GM12878 (cell line): ENCODE measurements at regions not wholly inside any gene's neighbourhood (a gene's known extent, or its start where the extent isn't known, plus 50 kb on each side); places are given as distances from the start of the nearest gene placed in this dataset.

ENCODE experiments used
- ATAC-seq: fragments of 200-7000 bp; cut with Tn5 transposase; 3 replicates; pipeline ENCODE4 v1.9.1; 2020; ENCODE audit warnings: mild to moderate bottlenecking, moderate library complexity
- BruUV-seq: library from RNA; stranded (reverse); fragments of 400-500 nt; replicated peaks from 2 replicates; lab custom pipeline; 2021; lab: Mats Ljungman, UMichigan
- CTCF ChIA-PET: fragments of 300-600 bp; sonication (Branson Sonifier 250); formaldehyde crosslinking; extraction: SDS; loops from one replicate; lab custom pipeline; 2021; ENCODE audit warnings: inconsistent platforms; lab: Yijun Ruan, JAX
- POLR2A ChIA-PET: fragments of 350-600 bp; formaldehyde crosslinking; extraction: SDS; loops from one replicate; lab custom pipeline; 2021; ENCODE audit warnings: inconsistent platforms; lab: Charles Lee
- RAD21 ChIA-PET: fragments of 300-600 bp; sonication (Branson Sonifier 250); formaldehyde crosslinking; loops from one replicate; lab custom pipeline; 2023; ENCODE audit warnings: antibody characterized with exemption; ENCODE audit not compliant: unreplicated experiment; lab: Charles Lee
- SMC1A ChIA-PET: fragments of 300-600 bp; sonication (Branson Sonifier 250); formaldehyde crosslinking; loops from one replicate; lab custom pipeline; 2023; ENCODE audit not compliant: unreplicated experiment, uncharacterized antibody; lab: Charles Lee
- DNase-seq: peaks from one replicate; pipeline ENCODE4 v3.0.0-alpha.2; 2011; ENCODE audit warnings: low read depth, low spot score
- FAIRE-seq: peaks from 3 replicates; lab custom pipeline; 2011; peaks lifted over from hg19 to GRCh38; lab: Jason Lieb, UNC
- H2AFZ ChIP-seq: 2 replicates; pipeline ENCODE4 v1.6.0; 2011; ENCODE audit warnings: low read depth, low read length, control low read depth; ENCODE audit not compliant: control insufficient read depth
- H3K27ac ChIP-seq: 2 replicates; pipeline ENCODE4 v1.5.1; 2011; ENCODE audit warnings: control low read depth; ENCODE audit not compliant: control insufficient read depth, insufficient read depth
- H3K27me3 ChIP-seq, 2 experiments: replicated peaks in 1 of 2; 2 replicates each; pipeline versions ENCODE4 v1.6.0 to v1.6.1; 2011; ENCODE audit warnings: low read length in 1 of 2; ENCODE audit not compliant: control insufficient read depth in 2 of 2, insufficient read depth in 2 of 2
- H3K36me3 ChIP-seq, 2 experiments: 2 replicates each; pipeline ENCODE4 v1.5.1; 2011; ENCODE audit warnings: low read length in 1 of 2; ENCODE audit not compliant: control insufficient read depth in 2 of 2, insufficient read depth in 2 of 2
- H3K4me1 ChIP-seq: 2 replicates; pipeline ENCODE4 v1.6.1; 2011; ENCODE audit warnings: mild to moderate bottlenecking, low read length, moderate library complexity, mixed read lengths; ENCODE audit not compliant: control insufficient read depth, insufficient read depth
- H3K4me2 ChIP-seq: 2 replicates; pipeline ENCODE4 v1.6.0; 2011; ENCODE audit warnings: control low read depth; ENCODE audit not compliant: control insufficient read depth, insufficient read depth
- H3K4me3 ChIP-seq: fragments of 200-600 bp; sonication (generic); 2 replicates; pipeline ENCODE4 v1.5.1; 2016
- H3K79me2 ChIP-seq: 2 replicates; pipeline ENCODE4 v1.6.0; 2011; ENCODE audit warnings: low read length; ENCODE audit not compliant: control insufficient read depth, insufficient read depth
- H3K9ac ChIP-seq: 2 replicates; pipeline ENCODE4 v1.8.0; 2011; ENCODE audit warnings: low read length, control low read depth, mixed read lengths; ENCODE audit not compliant: control insufficient read depth, insufficient read depth
- H3K9me3 ChIP-seq: replicated peaks from 3 replicates; pipeline ENCODE4 v1.5.1; 2011; ENCODE audit warnings: mild to moderate bottlenecking, low read length; ENCODE audit not compliant: control insufficient read depth, insufficient read depth
- H4K20me1 ChIP-seq: 2 replicates; pipeline ENCODE4 v1.6.0; 2011; ENCODE audit not compliant: control insufficient read depth, insufficient read depth
- FOXK2 ChIP-seq: fragments of 450-650 bp; IDR thresholded peaks from 2 replicates; pipeline ENCODE4 v1.6.1; 2017; ENCODE audit warnings: mild to moderate bottlenecking, moderate library complexity
- NR2C2 ChIP-seq: IDR thresholded peaks from 2 replicates; pipeline ENCODE4 v1.6.1; 2011; ENCODE audit warnings: borderline replicate concordance, low read depth; ENCODE audit not compliant: control insufficient read depth, insufficient read length
- RAD51 ChIP-seq: fragments of 450-650 bp; IDR thresholded peaks from 2 replicates; pipeline ENCODE4 v1.6.1; 2016; ENCODE audit warnings: moderate library complexity, mild to moderate bottlenecking, inconsistent platforms
- RELA ChIP-seq: fragments of 450-650 bp; IDR thresholded peaks from 2 replicates; pipeline ENCODE4 v1.8.0; 2014; ENCODE audit warnings: borderline replicate concordance; ENCODE audit not compliant: partially characterized antibody
- SRF ChIP-seq, 2 experiments: IDR thresholded peaks; 2 replicates each; pipeline ENCODE4 v1.6.1; 2011; ENCODE audit warnings: low read depth in 2 of 2, low read length in 2 of 2, mild to moderate bottlenecking in 1 of 2, moderate library complexity in 1 of 2
- ZNF217 ChIP-seq: fragments of 450-650 bp; IDR thresholded peaks from 2 replicates; pipeline ENCODE4 v1.6.1; 2017; ENCODE audit warnings: antibody characterized with exemption, mild to moderate bottlenecking
- WGBS: methylation state at CpG from one replicate; pipeline ENCODE4 v1.1.6; 2016; ENCODE audit warnings: low lambda C conversion rate; ENCODE audit not compliant: insufficient replicate concordance, insufficient coverage; ENCODE audit errors: missing lambda C conversion rate; 5-methylcytosine and 5-hydroxymethylcytosine counted together
- in situ Hi-C: fragments of 300-500 bp; cut with MboI; formaldehyde crosslinking; loops from 9 replicates; pipeline ENCODE4 v1.14.3; 2018; ENCODE audit warnings: mixed read lengths
- intact Hi-C: fragments of 100-400 bp; cut with micrococcal nuclease; formaldehyde crosslinking; loops from one replicate; pipeline ENCODE4 v1.14.2; 2022; ENCODE audit not compliant: unreplicated experiment
- TF ChIP-seq, protein P1 (sequence below): fragments of 150-350 bp; IDR thresholded peaks from 2 replicates; pipeline ENCODE4 v1.6.1; 2016; ENCODE audit warnings: low read depth, low read length
- TF ChIP-seq, protein P2 (sequence below): fragments of 450-650 bp; IDR thresholded peaks from 2 replicates; pipeline ENCODE4 v1.6.1; 2017; ENCODE audit warnings: mild to moderate bottlenecking
- TF ChIP-seq, protein P3 (sequence below): IDR thresholded peaks from 2 replicates; pipeline ENCODE4 v1.6.1; 2012; ENCODE audit warnings: mild to moderate bottlenecking, low read depth, low read length

DNA sequence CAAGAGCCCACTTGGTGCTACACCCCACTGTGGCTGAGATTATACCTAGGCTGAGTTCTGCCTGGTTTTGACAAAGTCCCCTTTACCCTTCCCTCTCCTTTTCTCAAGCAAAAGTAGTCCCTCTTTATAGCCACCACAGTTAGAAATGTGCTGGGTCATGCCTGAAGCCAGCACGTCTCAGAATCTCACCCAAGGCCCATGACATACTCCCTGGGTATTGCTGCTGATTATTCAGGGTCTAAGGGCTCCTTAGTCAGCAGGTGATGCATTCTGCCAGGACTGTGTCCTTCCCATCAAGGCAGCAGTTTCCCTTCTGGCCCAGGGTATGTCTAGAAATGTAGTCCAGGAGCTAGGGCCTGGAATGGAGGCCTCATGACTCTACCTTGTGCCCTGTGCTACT lies 67.3 kb upstream of the COX20 start:
- ChIA-PET SMC1A (no interaction called here), POLR2A (no interaction called here), RAD21 (no interaction called here), CTCF (no interaction called here)
- Histone ChIP-seq H3K9ac (no peak overlapping the region), H3K27me3 (peaks cover 0 to 1% of the 10 kb centered on the region in 2 experiments; a peak in 2 of 4 replicates), H2AFZ (no peak overlapping the region), H3K79me2 (no peaks in the 10 kb centered on the region), H3K4me2 (no peak overlapping the region), H3K4me3 (no peak overlapping the region), H3K27ac (no peak overlapping the region), H3K9me3 (no peaks in the 10 kb centered on the region; the same call in 2 of the 3 replicates), H3K36me3 (no peaks in the 10 kb centered on the region), H3K4me1 (no peaks in the 10 kb centered on the region), H4K20me1 (no peaks in the 10 kb centered on the region; the same call in 1 of the 2 replicates)
- TF ChIP-seq RAD51 = no peak
- ATAC-seq (no peak), FAIRE-seq (no peak), DNase-seq (no peak)
- intact Hi-C loops (no loop called here), in situ Hi-C loops (no loop called here)
- WGBS = 0% methylated on average over 1 of the region's 1 CpG
- no TSS peak for BruUV-seq

DNA sequence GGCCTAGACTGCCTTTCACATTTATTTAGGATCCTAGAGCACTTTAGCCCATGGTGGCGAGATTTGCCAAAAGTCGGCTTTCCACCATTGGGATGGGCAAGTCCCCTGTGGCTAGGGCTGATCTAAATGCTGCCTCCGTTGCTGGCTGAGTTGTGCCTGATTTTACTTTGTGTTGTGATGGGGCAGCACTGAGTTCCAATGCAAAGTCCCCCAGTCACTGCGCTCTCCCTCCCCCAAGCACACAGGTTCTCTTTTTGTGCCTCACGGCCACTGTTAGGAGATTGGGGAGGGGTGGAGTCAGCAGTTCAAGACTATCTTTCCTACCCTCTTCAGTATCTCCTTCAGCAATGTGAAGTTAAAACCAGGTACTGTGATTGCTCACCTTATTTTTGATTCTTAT lies 66.7 kb upstream of the COX20 start:
- no peak for FAIRE-seq
- TF ChIP-seq, protein P1, sequence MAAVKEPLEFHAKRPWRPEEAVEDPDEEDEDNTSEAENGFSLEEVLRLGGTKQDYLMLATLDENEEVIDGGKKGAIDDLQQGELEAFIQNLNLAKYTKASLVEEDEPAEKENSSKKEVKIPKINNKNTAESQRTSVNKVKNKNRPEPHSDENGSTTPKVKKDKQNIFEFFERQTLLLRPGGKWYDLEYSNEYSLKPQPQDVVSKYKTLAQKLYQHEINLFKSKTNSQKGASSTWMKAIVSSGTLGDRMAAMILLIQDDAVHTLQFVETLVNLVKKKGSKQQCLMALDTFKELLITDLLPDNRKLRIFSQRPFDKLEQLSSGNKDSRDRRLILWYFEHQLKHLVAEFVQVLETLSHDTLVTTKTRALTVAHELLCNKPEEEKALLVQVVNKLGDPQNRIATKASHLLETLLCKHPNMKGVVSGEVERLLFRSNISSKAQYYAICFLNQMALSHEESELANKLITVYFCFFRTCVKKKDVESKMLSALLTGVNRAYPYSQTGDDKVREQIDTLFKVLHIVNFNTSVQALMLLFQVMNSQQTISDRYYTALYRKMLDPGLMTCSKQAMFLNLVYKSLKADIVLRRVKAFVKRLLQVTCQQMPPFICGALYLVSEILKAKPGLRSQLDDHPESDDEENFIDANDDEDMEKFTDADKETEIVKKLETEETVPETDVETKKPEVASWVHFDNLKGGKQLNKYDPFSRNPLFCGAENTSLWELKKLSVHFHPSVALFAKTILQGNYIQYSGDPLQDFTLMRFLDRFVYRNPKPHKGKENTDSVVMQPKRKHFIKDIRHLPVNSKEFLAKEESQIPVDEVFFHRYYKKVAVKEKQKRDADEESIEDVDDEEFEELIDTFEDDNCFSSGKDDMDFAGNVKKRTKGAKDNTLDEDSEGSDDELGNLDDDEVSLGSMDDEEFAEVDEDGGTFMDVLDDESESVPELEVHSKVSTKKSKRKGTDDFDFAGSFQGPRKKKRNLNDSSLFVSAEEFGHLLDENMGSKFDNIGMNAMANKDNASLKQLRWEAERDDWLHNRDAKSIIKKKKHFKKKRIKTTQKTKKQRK = no peak
- TF ChIP-seq FOXK2 (no peak), RELA (no peak), NR2C2 (no peak), ZNF217 (no peak), SRF (IDR thresholded peaks at IDR 0.05; ENCODE audit: low read depth in 2 of 2, low read length in 2 of 2) (no peak)
- TF ChIP-seq, protein P2, sequence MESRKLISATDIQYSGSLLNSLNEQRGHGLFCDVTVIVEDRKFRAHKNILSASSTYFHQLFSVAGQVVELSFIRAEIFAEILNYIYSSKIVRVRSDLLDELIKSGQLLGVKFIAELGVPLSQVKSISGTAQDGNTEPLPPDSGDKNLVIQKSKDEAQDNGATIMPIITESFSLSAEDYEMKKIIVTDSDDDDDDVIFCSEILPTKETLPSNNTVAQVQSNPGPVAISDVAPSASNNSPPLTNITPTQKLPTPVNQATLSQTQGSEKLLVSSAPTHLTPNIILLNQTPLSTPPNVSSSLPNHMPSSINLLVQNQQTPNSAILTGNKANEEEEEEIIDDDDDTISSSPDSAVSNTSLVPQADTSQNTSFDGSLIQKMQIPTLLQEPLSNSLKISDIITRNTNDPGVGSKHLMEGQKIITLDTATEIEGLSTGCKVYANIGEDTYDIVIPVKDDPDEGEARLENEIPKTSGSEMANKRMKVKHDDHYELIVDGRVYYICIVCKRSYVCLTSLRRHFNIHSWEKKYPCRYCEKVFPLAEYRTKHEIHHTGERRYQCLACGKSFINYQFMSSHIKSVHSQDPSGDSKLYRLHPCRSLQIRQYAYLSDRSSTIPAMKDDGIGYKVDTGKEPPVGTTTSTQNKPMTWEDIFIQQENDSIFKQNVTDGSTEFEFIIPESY = no peak
- TF ChIP-seq, protein P3, sequence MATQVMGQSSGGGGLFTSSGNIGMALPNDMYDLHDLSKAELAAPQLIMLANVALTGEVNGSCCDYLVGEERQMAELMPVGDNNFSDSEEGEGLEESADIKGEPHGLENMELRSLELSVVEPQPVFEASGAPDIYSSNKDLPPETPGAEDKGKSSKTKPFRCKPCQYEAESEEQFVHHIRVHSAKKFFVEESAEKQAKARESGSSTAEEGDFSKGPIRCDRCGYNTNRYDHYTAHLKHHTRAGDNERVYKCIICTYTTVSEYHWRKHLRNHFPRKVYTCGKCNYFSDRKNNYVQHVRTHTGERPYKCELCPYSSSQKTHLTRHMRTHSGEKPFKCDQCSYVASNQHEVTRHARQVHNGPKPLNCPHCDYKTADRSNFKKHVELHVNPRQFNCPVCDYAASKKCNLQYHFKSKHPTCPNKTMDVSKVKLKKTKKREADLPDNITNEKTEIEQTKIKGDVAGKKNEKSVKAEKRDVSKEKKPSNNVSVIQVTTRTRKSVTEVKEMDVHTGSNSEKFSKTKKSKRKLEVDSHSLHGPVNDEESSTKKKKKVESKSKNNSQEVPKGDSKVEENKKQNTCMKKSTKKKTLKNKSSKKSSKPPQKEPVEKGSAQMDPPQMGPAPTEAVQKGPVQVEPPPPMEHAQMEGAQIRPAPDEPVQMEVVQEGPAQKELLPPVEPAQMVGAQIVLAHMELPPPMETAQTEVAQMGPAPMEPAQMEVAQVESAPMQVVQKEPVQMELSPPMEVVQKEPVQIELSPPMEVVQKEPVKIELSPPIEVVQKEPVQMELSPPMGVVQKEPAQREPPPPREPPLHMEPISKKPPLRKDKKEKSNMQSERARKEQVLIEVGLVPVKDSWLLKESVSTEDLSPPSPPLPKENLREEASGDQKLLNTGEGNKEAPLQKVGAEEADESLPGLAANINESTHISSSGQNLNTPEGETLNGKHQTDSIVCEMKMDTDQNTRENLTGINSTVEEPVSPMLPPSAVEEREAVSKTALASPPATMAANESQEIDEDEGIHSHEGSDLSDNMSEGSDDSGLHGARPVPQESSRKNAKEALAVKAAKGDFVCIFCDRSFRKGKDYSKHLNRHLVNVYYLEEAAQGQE = no peak

More for the DNA sequence above, 66.7 kb upstream of the COX20 start:
- ChIA-PET CTCF (no interaction called here), POLR2A (no interaction called here), RAD21 (no interaction called here), SMC1A (no interaction called here)
- in situ Hi-C loops (no loop called here), intact Hi-C loops (no loop called here)
- Histone ChIP-seq H3K36me3 (no peaks in the 10 kb centered on the region), H3K9me3 (no peaks in the 10 kb centered on the region; the same call in 2 of the 3 replicates), H3K9ac (no peak overlapping the region), H3K79me2 (no peaks in the 10 kb centered on the region), H3K27ac (no peak overlapping the region), H4K20me1 (no peaks in the 10 kb centered on the region; the same call in 1 of the 2 replicates), H3K4me1 (no peaks in the 10 kb centered on the region), H3K27me3 (peaks cover 0 to 1% of the 10 kb centered on the region in 2 experiments; a peak in 2 of 4 replicates), H3K4me3 (no peak overlapping the region), H2AFZ (no peak overlapping the region), H3K4me2 (no peak overlapping the region)
- no peak for ATAC-seq
- DNase-seq = no peak
- no TSS peak for BruUV-seq
- WGBS = 60% methylated on average over 5 of the region's 5 CpGs
